ENCODE measurements at regions not wholly inside any gene's neighbourhood (a gene's known extent, or its start where the extent isn't known, plus 50 kb on each side); places are given as distances from the start of the nearest gene placed in this dataset.

DNA sequence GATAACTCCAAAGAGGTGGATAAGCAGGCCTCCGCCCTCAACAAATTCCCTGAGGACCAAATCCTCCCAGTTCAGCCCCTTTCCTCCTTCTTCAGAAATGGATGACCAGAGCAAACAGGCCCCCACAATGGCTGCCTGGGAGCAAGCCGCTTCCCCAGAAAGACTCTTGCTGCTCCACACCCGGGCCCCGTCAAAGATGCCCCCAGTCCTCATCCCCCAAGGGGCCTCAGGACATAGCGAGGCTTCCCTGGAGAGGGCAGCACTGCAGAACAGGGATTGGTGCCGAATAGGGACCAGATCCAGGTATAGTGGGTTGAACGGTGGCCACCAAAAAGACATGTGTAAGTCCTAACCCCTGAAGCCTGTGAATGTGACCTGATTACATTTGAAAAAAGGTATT, 502.3 kb downstream of the SHQ1 start:
- Histone ChIP-seq H3K9ac (replicated peaks; ENCODE audit: extremely low read depth, insufficient read depth, low read length) (no peak overlapping the region), H3K79me2 (ENCODE audit: control insufficient read depth, insufficient read depth, low read length) (no peaks in the 10 kb centered on the region), H3K4me1 (ENCODE audit: control insufficient read depth, extremely low read depth, insufficient read depth, low read length) (peaks cover 7% of the 10 kb centered on the region), H4K20me1 (replicated peaks; ENCODE audit: control insufficient read depth, extremely low read depth, insufficient read depth, low read length) (no peaks in the 10 kb centered on the region), H3K27me3 (ENCODE audit: control insufficient read depth in 2 of 2, insufficient read depth in 2 of 2, low read length in 2 of 2) (peaks cover 16 to 18% of the 10 kb centered on the region in 2 experiments), H3K36me3 (ENCODE audit: control insufficient read depth in 2 of 2, extremely low read depth in 1 of 2, insufficient read depth in 2 of 2, low read length in 2 of 2) (no peaks in the 10 kb centered on the region), H2AFZ (ENCODE audit: low read depth, low read length) (no peak overlapping the region), H3K9me3 (replicated peaks; ENCODE audit: control insufficient read depth, insufficient read depth, low read length) (no peaks in the 10 kb centered on the region), H3K4me3 (replicated peaks in 1 of 3; ENCODE audit: insufficient read depth in 1 of 3, low read depth in 1 of 3, low read length in 3 of 3) (no peak overlapping the region), H3K4me2 (ENCODE audit: insufficient read depth, low read length) (no peak overlapping the region), H3K9me1 (replicated peaks; ENCODE audit: control insufficient read depth, extremely low read depth, insufficient read depth, low read length) (no peaks in the 10 kb centered on the region), H3K27ac (ENCODE audit: insufficient read depth, low read depth, low read length) (no peak overlapping the region)
- ChIA-PET CTCF (no interaction called here), POLR2A (no interaction called here)
- intact Hi-C loops (cut with micrococcal nuclease), result loop anchor here (2.0 kb wide), 1 partner anchor 35 kb away; no protein-coding TSS in a partner anchor
- TF ChIP-seq, protein P1, sequence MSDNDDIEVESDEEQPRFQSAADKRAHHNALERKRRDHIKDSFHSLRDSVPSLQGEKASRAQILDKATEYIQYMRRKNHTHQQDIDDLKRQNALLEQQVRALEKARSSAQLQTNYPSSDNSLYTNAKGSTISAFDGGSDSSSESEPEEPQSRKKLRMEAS (IDR thresholded peaks at IDR 0.05; ENCODE audit: insufficient read depth, insufficient read length), result no peak
- no peak for TF ChIP-seq GATA2 (IDR thresholded peaks at IDR 0.05; ENCODE audit: insufficient read depth, insufficient read length, low read depth, low read length)
- TF ChIP-seq, protein P2, sequence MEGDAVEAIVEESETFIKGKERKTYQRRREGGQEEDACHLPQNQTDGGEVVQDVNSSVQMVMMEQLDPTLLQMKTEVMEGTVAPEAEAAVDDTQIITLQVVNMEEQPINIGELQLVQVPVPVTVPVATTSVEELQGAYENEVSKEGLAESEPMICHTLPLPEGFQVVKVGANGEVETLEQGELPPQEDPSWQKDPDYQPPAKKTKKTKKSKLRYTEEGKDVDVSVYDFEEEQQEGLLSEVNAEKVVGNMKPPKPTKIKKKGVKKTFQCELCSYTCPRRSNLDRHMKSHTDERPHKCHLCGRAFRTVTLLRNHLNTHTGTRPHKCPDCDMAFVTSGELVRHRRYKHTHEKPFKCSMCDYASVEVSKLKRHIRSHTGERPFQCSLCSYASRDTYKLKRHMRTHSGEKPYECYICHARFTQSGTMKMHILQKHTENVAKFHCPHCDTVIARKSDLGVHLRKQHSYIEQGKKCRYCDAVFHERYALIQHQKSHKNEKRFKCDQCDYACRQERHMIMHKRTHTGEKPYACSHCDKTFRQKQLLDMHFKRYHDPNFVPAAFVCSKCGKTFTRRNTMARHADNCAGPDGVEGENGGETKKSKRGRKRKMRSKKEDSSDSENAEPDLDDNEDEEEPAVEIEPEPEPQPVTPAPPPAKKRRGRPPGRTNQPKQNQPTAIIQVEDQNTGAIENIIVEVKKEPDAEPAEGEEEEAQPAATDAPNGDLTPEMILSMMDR (IDR thresholded peaks at IDR 0.05; ENCODE audit: extremely low read depth in 1 of 2, insufficient read depth in 1 of 2, low read depth in 1 of 2, low read length in 2 of 2), result no peak
- TF ChIP-seq EZH2 (IDR thresholded peaks at IDR 0.05; ENCODE audit: borderline replicate concordance, low read depth, low read length, severe bottlenecking), result no peak
- TF ChIP-seq MYC (IDR thresholded peaks at IDR 0.05; ENCODE audit: low read depth, low read length), result no peak
- no peak for TF ChIP-seq POLR2AphosphoS5 (IDR thresholded peaks at IDR 0.05; ENCODE audit: insufficient read depth, low read depth, low read length)
- no peak for TF ChIP-seq POLR2A (IDR thresholded peaks at IDR 0.05; ENCODE audit: low read depth, low read length)
- no peak for TF ChIP-seq FOS (IDR thresholded peaks at IDR 0.05; ENCODE audit: borderline replicate concordance, insufficient read depth, low read length)
- TF ChIP-seq JUN (IDR thresholded peaks at IDR 0.05; ENCODE audit: borderline replicate concordance, insufficient read depth, insufficient read length, low read depth), result no peak
- DNase-seq (ENCODE audit: low read depth, low spot score) (no peak), FAIRE-seq (no peak)
- no TSS peak for BruUV-seq (replicated peaks)
- dilution Hi-C loops (cut with MboI; ENCODE audit: extremely low pct_ligation_motif_present, low sequenced_read_pairs), result no loop called here

All from endothelial cell of umbilical vein (primary cell).